HUES64 (cell line): ENCODE measurements at regions not wholly inside any gene's neighbourhood (a gene's known extent, or its start where the extent isn't known, plus 50 kb on each side); places are given as distances from the start of the nearest gene placed in this dataset.

ENCODE experiments used
- H3K27ac ChIP-seq: 2 replicates; pipeline ENCODE4 v1.7.0; 2013; ENCODE audit warnings: low read depth, low read length, inconsistent platforms
- H3K27me3 ChIP-seq: 2 replicates; pipeline ENCODE4 v1.6.1; 2013; ENCODE audit warnings: mild to moderate bottlenecking, low read length; ENCODE audit not compliant: insufficient read depth
- H3K36me3 ChIP-seq: 2 replicates; pipeline ENCODE4 v1.6.1; 2013; ENCODE audit warnings: mild to moderate bottlenecking, low read length; ENCODE audit not compliant: insufficient read depth
- H3K4me1 ChIP-seq: 2 replicates; pipeline ENCODE4 v1.6.1; 2013; ENCODE audit warnings: mild to moderate bottlenecking, low read length, moderate library complexity; ENCODE audit not compliant: insufficient read depth
- H3K4me3 ChIP-seq: 2 replicates; pipeline ENCODE4 v1.5.1; 2013; ENCODE audit warnings: mild to moderate bottlenecking, low read length, moderate library complexity
- H3K9ac ChIP-seq: 2 replicates; pipeline ENCODE4 v1.6.1; 2013; ENCODE audit warnings: mild to moderate bottlenecking, low read depth, low read length
- H3K9me3 ChIP-seq: 2 replicates; pipeline ENCODE4 v1.6.1; 2013; ENCODE audit warnings: low read depth, low read length; ENCODE audit not compliant: insufficient read depth
- WGBS: fragments of 150-250, 120-280 bp; methylation state at CpG from one replicate; pipeline ENCODE4 v1.1.7; 2013; ENCODE audit warnings: missing lambda C conversion rate; 5-methylcytosine and 5-hydroxymethylcytosine counted together

GRCh38 chr3:30141178-30141581, 465.2 kb upstream of the TGFBR2 start:
- H3K9ac ChIP-seq, result no peak overlapping the region
- H3K27ac ChIP-seq, result no peak overlapping the region
- no peak overlapping the region for H3K4me3 ChIP-seq
- no peaks in the 10 kb centered on the region for H3K27me3 ChIP-seq
- no peaks in the 10 kb centered on the region for H3K4me1 ChIP-seq
- H3K36me3 ChIP-seq, result no peaks in the 10 kb centered on the region
- H3K9me3 ChIP-seq, result no peaks in the 10 kb centered on the region
- 88% methylated on average over 2 of the region's 2 CpGs for WGBS

GRCh38 chr3:30141927-30142326, 464.5 kb upstream of the TGFBR2 start:
- Histone ChIP-seq H3K4me3 (no peak overlapping the region), H3K27ac (no peak overlapping the region), H3K36me3 (no peaks in the 10 kb centered on the region), H3K4me1 (peaks cover 3% of the 10 kb centered on the region; the same call in 1 of the 2 replicates), H3K27me3 (no peaks in the 10 kb centered on the region), H3K9me3 (no peaks in the 10 kb centered on the region), H3K9ac (no peak overlapping the region)
- WGBS, result 89% methylated on average over 3 of the region's 3 CpGs

GRCh38 chr3:30142946-30143345, 463.5 kb upstream of the TGFBR2 start:
- Histone ChIP-seq H3K27me3 (no peaks in the 10 kb centered on the region), H3K9ac (no peak overlapping the region), H3K9me3 (no peaks in the 10 kb centered on the region), H3K27ac (no peak overlapping the region), H3K4me1 (peaks cover 3% of the 10 kb centered on the region; the same call in 1 of the 2 replicates), H3K4me3 (no peak overlapping the region), H3K36me3 (no peaks in the 10 kb centered on the region)

GRCh38 chr3:30145281-30145680, 461.1 kb upstream of the TGFBR2 start:
- peaks cover 3% of the 10 kb centered on the region; the same call in 1 of the 2 replicates for H3K4me1 ChIP-seq
- no peaks in the 10 kb centered on the region for H3K36me3 ChIP-seq
- H3K9ac ChIP-seq, result no peak overlapping the region
- no peak overlapping the region for H3K4me3 ChIP-seq
- H3K9me3 ChIP-seq, result no peaks in the 10 kb centered on the region
- H3K27ac ChIP-seq, result no peak overlapping the region
- no peaks in the 10 kb centered on the region for H3K27me3 ChIP-seq

- H3K27ac ChIP-seq, result no peak overlapping the region
- no peak overlapping the region for H3K4me3 ChIP-seq
- no peak overlapping the region for H3K9ac ChIP-seq
- H3K4me1 ChIP-seq, result peaks cover 3% of the 10 kb centered on the region; the same call in 1 of the 2 replicates
- no peaks in the 10 kb centered on the region for H3K36me3 ChIP-seq
- no peaks in the 10 kb centered on the region for H3K9me3 ChIP-seq
- H3K27me3 ChIP-seq, result no peaks in the 10 kb centered on the region
Measured at GRCh38 chr3:30146978-30147377, 459.4 kb upstream of the TGFBR2 start.

GRCh38 chr3:30154853-30155252, 451.5 kb upstream of the TGFBR2 start:
- Histone ChIP-seq H3K27ac (no peak overlapping the region), H3K27me3 (no peaks in the 10 kb centered on the region), H3K4me1 (no peaks in the 10 kb centered on the region), H3K9ac (no peak overlapping the region), H3K9me3 (no peaks in the 10 kb centered on the region), H3K36me3 (no peaks in the 10 kb centered on the region), H3K4me3 (no peak overlapping the region)
- whole genome bisulfite sequencing, result 67% methylated on average over 1 of the region's 2 CpGs

- H3K27me3 ChIP-seq, result no peaks in the 10 kb centered on the region
- H3K27ac ChIP-seq, result no peak overlapping the region
- no peak overlapping the region for H3K4me3 ChIP-seq
- no peaks in the 10 kb centered on the region for H3K9me3 ChIP-seq
- no peak overlapping the region for H3K9ac ChIP-seq
- H3K4me1 ChIP-seq, result no peaks in the 10 kb centered on the region
- no peaks in the 10 kb centered on the region for H3K36me3 ChIP-seq
- WGBS, result 80% methylated on average over 3 of the region's 3 CpGs
Measured at GRCh38 chr3:30155755-30156154, 450.6 kb upstream of the TGFBR2 start.

- no peak overlapping the region for H3K9ac ChIP-seq
- no peaks in the 10 kb centered on the region for H3K36me3 ChIP-seq
- no peaks in the 10 kb centered on the region for H3K27me3 ChIP-seq
- H3K4me1 ChIP-seq, result no peaks in the 10 kb centered on the region
- 97% methylated on average over 4 of the region's 4 CpGs for WGBS
- no peak overlapping the region for H3K27ac ChIP-seq
- H3K4me3 ChIP-seq, result no peak overlapping the region
- H3K9me3 ChIP-seq, result no peaks in the 10 kb centered on the region
Measured at GRCh38 chr3:30156586-30157498, 449.6 kb upstream of the TGFBR2 start.

GRCh38 chr3:30161375-30161774, 445.0 kb upstream of the TGFBR2 start:
- no peak overlapping the region for H3K9ac ChIP-seq
- 92% methylated on average over 6 of the region's 6 CpGs for WGBS
- H3K27ac ChIP-seq, result no peak overlapping the region
- H3K36me3 ChIP-seq, result no peaks in the 10 kb centered on the region
- no peak overlapping the region for H3K4me3 ChIP-seq
- H3K9me3 ChIP-seq, result 0 out of 2 replicates have a peak, but pooled peaks cover 2% of the 10 kb centered on the region
- no peaks in the 10 kb centered on the region for H3K27me3 ChIP-seq
- no peaks in the 10 kb centered on the region for H3K4me1 ChIP-seq

GRCh38 chr3:30162579-30162978, 443.8 kb upstream of the TGFBR2 start:
- no peak overlapping the region for H3K4me3 ChIP-seq
- no peak overlapping the region for H3K27ac ChIP-seq
- WGBS, result 87% methylated on average over 3 of the region's 3 CpGs
- H3K9me3 ChIP-seq, result 0 out of 2 replicates have a peak, but pooled peaks cover 2% of the 10 kb centered on the region
- peaks cover 4% of the 10 kb centered on the region; the same call in 1 of the 2 replicates for H3K4me1 ChIP-seq
- no peaks in the 10 kb centered on the region for H3K27me3 ChIP-seq
- H3K36me3 ChIP-seq, result no peaks in the 10 kb centered on the region
- H3K9ac ChIP-seq, result no peak overlapping the region

- 94% methylated on average over 4 of the region's 4 CpGs for WGBS
- Histone ChIP-seq H3K4me1 (peaks cover 10% of the 10 kb centered on the region; the same call in 1 of the 2 replicates), H3K36me3 (no peaks in the 10 kb centered on the region), H3K27ac (no peak overlapping the region), H3K9me3 (0 out of 2 replicates have a peak, but pooled peaks cover 2% of the 10 kb centered on the region), H3K9ac (no peak overlapping the region), H3K27me3 (no peaks in the 10 kb centered on the region), H3K4me3 (no peak overlapping the region)
Measured at GRCh38 chr3:30166535-30166934, 439.9 kb upstream of the TGFBR2 start.
